ENCODE measurements at regions not wholly inside any gene's neighbourhood (a gene's known extent, or its start where the extent isn't known, plus 50 kb on each side); places are given as distances from the start of the nearest gene placed in this dataset.

DNA sequence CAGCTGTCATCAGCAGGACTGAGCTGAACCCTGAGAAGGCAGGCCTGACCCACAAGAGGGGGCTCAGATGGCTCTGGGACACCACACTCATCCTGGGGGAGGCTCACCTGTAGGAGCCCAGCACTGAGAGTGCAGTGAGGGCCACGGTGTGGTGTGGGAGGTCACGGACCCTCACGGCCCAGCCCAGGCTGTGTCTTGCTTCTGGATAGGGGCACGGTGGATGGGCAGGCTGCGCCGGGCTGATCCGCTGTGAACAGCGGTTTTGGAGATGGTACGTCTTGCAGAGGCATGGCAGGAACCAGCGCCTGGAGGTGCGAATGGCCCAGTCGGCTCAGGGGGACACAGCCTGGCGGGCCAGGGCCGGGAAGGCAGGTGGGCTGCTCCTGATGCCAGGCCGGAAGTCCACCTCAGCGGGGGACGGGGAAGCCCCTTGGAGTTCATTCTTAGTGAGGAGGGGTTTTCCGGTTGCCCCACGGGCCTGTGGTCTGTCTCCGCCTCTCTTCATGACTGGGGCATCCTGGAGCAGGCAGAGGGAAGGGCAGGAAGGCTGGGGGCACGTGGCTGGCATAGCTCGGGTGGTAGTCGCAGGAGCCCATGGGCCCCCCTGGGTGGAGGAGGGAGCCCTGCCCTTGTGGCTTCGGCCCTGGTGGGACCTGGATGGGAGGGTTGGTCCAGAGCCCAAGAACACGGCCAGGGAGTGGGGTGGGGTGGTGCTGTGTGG is 112.5 kb downstream of the UNCX start:
- no peak overlapping the region for H2AFZ ChIP-seq (ENCODE audit: low read depth)
- no peaks in the 10 kb centered on the region for H3K4me1 ChIP-seq (ENCODE audit: control insufficient read depth in 1 of 2, insufficient read depth in 2 of 2, low read depth in 1 of 2, low read length in 1 of 2)
- peaks cover 100% of the 10 kb centered on the region for H3K27me3 ChIP-seq (ENCODE audit: insufficient read depth)
- ChIA-PET POLR2A (no interaction called here), CTCF (interaction anchor here (1.1 to 1.6 kb wide), 2 partner anchors 68 to 119 kb away, joined by 4 read pairs; no protein-coding TSS in a partner anchor)
- no peaks in the 10 kb centered on the region for H3K9me2 ChIP-seq
- no peaks in the 10 kb centered on the region for H3K9me3 ChIP-seq
- H3K4me2 ChIP-seq: no peak overlapping the region
- H3K36me3 ChIP-seq (replicated peaks in 1 of 2; ENCODE audit: control insufficient read depth in 1 of 2, insufficient read depth in 2 of 2, low read length in 1 of 2): no peaks in the 10 kb centered on the region
- WGBS (ENCODE audit: low lambda C conversion rate): 41% methylated on average over 22 of the region's 25 CpGs
- DNase-seq: no peak
- H3K9ac ChIP-seq: no peak overlapping the region
- H3K79me2 ChIP-seq (ENCODE audit: insufficient read depth): no peaks in the 10 kb centered on the region
- H3F3A ChIP-seq (replicated peaks; ENCODE audit: insufficient read depth): no peaks in the 10 kb centered on the region
- H3K4me3 ChIP-seq (ENCODE audit: low read depth in 2 of 2, low read length in 1 of 2): no peak overlapping the region
- H4K20me1 ChIP-seq (ENCODE audit: insufficient read depth): no peaks in the 10 kb centered on the region
- no peak for TF ChIP-seq MEF2A (IDR thresholded peaks at IDR 0.05; ENCODE audit: borderline replicate concordance, low read depth)
- no peak for TF ChIP-seq SMC3 (IDR thresholded peaks at IDR 0.05; ENCODE audit: low read depth, low read length)
- TF ChIP-seq FOSL2 (IDR thresholded peaks at IDR 0.05; ENCODE audit: borderline replicate concordance, low read depth): no peak
- TF ChIP-seq CHD2 (IDR thresholded peaks at IDR 0.05; ENCODE audit: low read length, partially characterized antibody): no peak
- no peak for TF ChIP-seq NRF1 (IDR thresholded peaks at IDR 0.05; ENCODE audit: low read depth, low read length)
- TF ChIP-seq, protein P1, sequence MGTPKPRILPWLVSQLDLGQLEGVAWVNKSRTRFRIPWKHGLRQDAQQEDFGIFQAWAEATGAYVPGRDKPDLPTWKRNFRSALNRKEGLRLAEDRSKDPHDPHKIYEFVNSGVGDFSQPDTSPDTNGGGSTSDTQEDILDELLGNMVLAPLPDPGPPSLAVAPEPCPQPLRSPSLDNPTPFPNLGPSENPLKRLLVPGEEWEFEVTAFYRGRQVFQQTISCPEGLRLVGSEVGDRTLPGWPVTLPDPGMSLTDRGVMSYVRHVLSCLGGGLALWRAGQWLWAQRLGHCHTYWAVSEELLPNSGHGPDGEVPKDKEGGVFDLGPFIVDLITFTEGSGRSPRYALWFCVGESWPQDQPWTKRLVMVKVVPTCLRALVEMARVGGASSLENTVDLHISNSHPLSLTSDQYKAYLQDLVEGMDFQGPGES (IDR thresholded peaks at IDR 0.05; ENCODE audit: low read depth, low read length): no peak
- no peak for TF ChIP-seq POLR2AphosphoS5 (IDR thresholded peaks at IDR 0.05; ENCODE audit: low read depth, low read length)
- TF ChIP-seq TAF1 (IDR thresholded peaks at IDR 0.05; ENCODE audit: borderline replicate concordance, low read depth, low read length): no peak
- TF ChIP-seq GATA2 (CRISPR knock-in tag; IDR thresholded peaks at IDR 0.05): no peak
- TF ChIP-seq, protein P2, sequence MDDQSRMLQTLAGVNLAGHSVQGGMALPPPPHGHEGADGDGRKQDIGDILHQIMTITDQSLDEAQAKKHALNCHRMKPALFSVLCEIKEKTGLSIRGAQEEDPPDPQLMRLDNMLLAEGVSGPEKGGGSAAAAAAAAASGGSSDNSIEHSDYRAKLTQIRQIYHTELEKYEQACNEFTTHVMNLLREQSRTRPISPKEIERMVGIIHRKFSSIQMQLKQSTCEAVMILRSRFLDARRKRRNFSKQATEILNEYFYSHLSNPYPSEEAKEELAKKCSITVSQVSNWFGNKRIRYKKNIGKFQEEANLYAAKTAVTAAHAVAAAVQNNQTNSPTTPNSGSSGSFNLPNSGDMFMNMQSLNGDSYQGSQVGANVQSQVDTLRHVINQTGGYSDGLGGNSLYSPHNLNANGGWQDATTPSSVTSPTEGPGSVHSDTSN (IDR thresholded peaks at IDR 0.05): no peak
- no peak for TF ChIP-seq MXI1 (IDR thresholded peaks at IDR 0.05; ENCODE audit: low read depth, low read length)
- TF ChIP-seq GABPA (IDR thresholded peaks at IDR 0.05; ENCODE audit: low read depth): no peak
- TF ChIP-seq TEAD4 (IDR thresholded peaks at IDR 0.05; ENCODE audit: borderline replicate concordance, insufficient read depth): no peak
- H3K27ac ChIP-seq (ENCODE audit: low read depth in 2 of 2, low read length in 1 of 2): no peak overlapping the region

DNA sequence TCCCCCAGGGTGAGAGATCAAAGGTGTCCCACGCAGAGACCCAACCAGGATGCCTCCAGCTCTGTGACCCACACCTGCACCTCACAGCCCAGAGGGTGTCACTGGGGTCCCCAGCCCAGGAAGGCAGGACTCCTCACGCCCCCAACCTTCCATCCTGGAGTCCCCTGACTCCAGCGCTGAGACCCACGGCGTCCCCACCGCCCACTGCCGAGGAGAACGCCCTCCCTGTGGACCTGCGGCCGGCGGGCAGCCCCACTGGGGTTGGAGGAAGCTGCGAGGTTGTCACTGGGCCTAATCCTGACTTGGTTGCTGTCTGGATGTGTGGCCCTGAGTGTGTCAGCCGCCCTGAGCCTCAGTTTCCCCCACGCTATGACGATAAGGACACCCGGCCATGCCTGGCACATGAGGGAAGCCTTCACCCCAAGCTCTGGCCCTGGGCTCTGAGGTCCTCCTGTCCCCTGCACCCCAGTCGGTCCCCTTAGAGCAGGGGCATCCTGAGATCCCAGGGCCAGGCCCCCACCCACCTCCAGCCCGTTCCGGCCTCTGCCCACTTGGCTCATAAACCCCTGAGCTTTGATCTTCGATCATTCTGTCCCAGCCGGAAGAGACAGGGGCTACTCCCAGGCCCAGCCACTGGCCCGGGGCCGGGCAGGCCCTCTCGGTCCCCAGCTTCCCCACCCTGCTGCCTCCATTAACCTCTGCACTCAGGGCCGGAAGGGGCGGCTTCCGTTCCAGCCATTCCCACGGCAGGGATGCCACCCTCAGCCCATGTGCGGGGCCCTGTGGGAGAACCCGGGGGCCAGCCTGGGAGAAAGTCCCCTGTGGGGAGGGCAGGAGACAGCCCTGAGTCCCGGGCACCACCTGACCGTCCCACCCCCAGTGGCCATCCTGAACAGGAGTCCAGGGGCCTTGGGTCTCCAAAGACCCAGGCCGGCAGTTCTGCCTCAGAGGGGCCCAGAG is 113.2 kb downstream of the MICALL2 start:
- Histone ChIP-seq H3K36me3 (replicated peaks in 1 of 2; ENCODE audit: control insufficient read depth in 1 of 2, insufficient read depth in 2 of 2, low read length in 1 of 2) (no peaks in the 10 kb centered on the region), H3K4me3 (ENCODE audit: low read depth in 2 of 2, low read length in 1 of 2) (no peak overlapping the region), H3F3A (replicated peaks; ENCODE audit: insufficient read depth) (no peaks in the 10 kb centered on the region), H2AFZ (ENCODE audit: low read depth) (no peak overlapping the region), H3K4me2 (no peak overlapping the region), H3K4me1 (ENCODE audit: control insufficient read depth in 1 of 2, insufficient read depth in 2 of 2, low read depth in 1 of 2, low read length in 1 of 2) (no peaks in the 10 kb centered on the region), H3K9ac (no peak overlapping the region), H3K9me3 (no peaks in the 10 kb centered on the region), H3K27ac (ENCODE audit: low read depth in 2 of 2, low read length in 1 of 2) (no peak overlapping the region), H3K9me2 (no peaks in the 10 kb centered on the region), H4K20me1 (ENCODE audit: insufficient read depth) (no peaks in the 10 kb centered on the region), H3K27me3 (ENCODE audit: insufficient read depth) (peaks cover 100% of the 10 kb centered on the region), H3K79me2 (ENCODE audit: insufficient read depth) (no peaks in the 10 kb centered on the region)
- POLR2A ChIA-PET: no interaction called here
- TF ChIP-seq MXI1 (IDR thresholded peaks at IDR 0.05; ENCODE audit: low read depth, low read length): no peak
- TF ChIP-seq, protein P3, sequence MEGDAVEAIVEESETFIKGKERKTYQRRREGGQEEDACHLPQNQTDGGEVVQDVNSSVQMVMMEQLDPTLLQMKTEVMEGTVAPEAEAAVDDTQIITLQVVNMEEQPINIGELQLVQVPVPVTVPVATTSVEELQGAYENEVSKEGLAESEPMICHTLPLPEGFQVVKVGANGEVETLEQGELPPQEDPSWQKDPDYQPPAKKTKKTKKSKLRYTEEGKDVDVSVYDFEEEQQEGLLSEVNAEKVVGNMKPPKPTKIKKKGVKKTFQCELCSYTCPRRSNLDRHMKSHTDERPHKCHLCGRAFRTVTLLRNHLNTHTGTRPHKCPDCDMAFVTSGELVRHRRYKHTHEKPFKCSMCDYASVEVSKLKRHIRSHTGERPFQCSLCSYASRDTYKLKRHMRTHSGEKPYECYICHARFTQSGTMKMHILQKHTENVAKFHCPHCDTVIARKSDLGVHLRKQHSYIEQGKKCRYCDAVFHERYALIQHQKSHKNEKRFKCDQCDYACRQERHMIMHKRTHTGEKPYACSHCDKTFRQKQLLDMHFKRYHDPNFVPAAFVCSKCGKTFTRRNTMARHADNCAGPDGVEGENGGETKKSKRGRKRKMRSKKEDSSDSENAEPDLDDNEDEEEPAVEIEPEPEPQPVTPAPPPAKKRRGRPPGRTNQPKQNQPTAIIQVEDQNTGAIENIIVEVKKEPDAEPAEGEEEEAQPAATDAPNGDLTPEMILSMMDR (IDR thresholded peaks at IDR 0.05): no peak
- CTCF ChIA-PET: interaction anchor here (0.7 to 1.1 kb wide), 2 partner anchors 67 to 95 kb away, joined by 3 to 4 read pairs; no protein-coding TSS in a partner anchor
- no peak for DNase-seq
- WGBS (ENCODE audit: low lambda C conversion rate): 35% methylated on average over 23 of the region's 33 CpGs
